Left ventricle myocardium inferior (tissue), 1 donor: ENCODE measurements at regions not wholly inside any gene's neighbourhood (a gene's known extent, or its start where the extent isn't known, plus 50 kb on each side); places are given as distances from the start of the nearest gene placed in this dataset.

Experiments used
- DNase-seq: peaks from one replicate; pipeline ENCODE4 v3.0.0-alpha.2; 2020
- H3K27ac ChIP-seq: fragments of 200-600 bp; replicated peaks from 2 replicates; pipeline ENCODE4 v1.8.0; 2021
- H3K27me3 ChIP-seq: fragments of 200-600 bp; 2 replicates; pipeline ENCODE4 v1.8.0; 2021; ENCODE audit warnings: low read depth
- H3K36me3 ChIP-seq: fragments of 200-600 bp; 2 replicates; pipeline ENCODE4 v1.8.0; 2021
- H3K4me1 ChIP-seq: fragments of 200-600 bp; 2 replicates; pipeline ENCODE4 v1.8.0; 2021
- H3K4me3 ChIP-seq: fragments of 200-600 bp; 2 replicates; pipeline ENCODE4 v1.8.0; 2021; ENCODE audit warnings: mild to moderate bottlenecking, moderate library complexity
- H3K9me3 ChIP-seq: fragments of 200-600 bp; replicated peaks from 2 replicates; pipeline ENCODE4 v1.8.0; 2021
- CTCF ChIP-seq: fragments of 200-600 bp; IDR thresholded peaks from 2 replicates; pipeline ENCODE4 v1.8.0; 2021; ENCODE audit warnings: antibody characterized with exemption, mild to moderate bottlenecking, borderline replicate concordance
- intact Hi-C: fragments of 100-400 bp; cut with micrococcal nuclease; formaldehyde crosslinking; loops from one replicate; pipeline ENCODE4 v1.11.0; 2022
- donor health status: DM: no; HTN: yes; CAD: no; lungs with severe emphysema.

- Histone ChIP-seq H3K27me3 (no peaks in the 10 kb centered on the region), H3K4me1 (no peaks in the 10 kb centered on the region), H3K36me3 (no peaks in the 10 kb centered on the region), H3K27ac (no peak overlapping the region), H3K4me3 (no peak overlapping the region), H3K9me3 (peaks cover 30% of the 10 kb centered on the region)
- no peak for DNase-seq
- TF ChIP-seq CTCF, result no peak
- intact Hi-C loops, result no loop called here
These were observed 90.8 kb upstream of the DLX2 start for GRCh38 chr2:172193331-172194089.

GRCh38 chr2:172195836-172196376 is 93.2 kb upstream of the DLX2 start:
- no peak for TF ChIP-seq CTCF

GRCh38 chr2:172196768-172197431 is 94.2 kb upstream of the DLX2 start:
- H3K36me3 ChIP-seq, result no peaks in the 10 kb centered on the region
- no peak overlapping the region for H3K27ac ChIP-seq
- H3K27me3 ChIP-seq, result no peaks in the 10 kb centered on the region
- intact Hi-C loops, result no loop called here
- H3K4me3 ChIP-seq, result no peak overlapping the region
- peaks cover 44% of the 10 kb centered on the region for H3K9me3 ChIP-seq
- DNase-seq, result no peak
- no peak for TF ChIP-seq CTCF
- H3K4me1 ChIP-seq, result no peaks in the 10 kb centered on the region

More at GRCh38 chr2:172195836-172196376, 93.2 kb upstream of the DLX2 start:
- H3K4me1 ChIP-seq, result no peaks in the 10 kb centered on the region
- intact Hi-C loops, result no loop called here
- H3K36me3 ChIP-seq, result no peaks in the 10 kb centered on the region
- H3K9me3 ChIP-seq, result peaks cover 42% of the 10 kb centered on the region
- no peak overlapping the region for H3K27ac ChIP-seq
- no peaks in the 10 kb centered on the region for H3K27me3 ChIP-seq
- no peak overlapping the region for H3K4me3 ChIP-seq
- no peak for DNase-seq

GRCh38 chr2:172198361-172198760 is 95.7 kb upstream of the DLX2 start:
- Histone ChIP-seq H3K4me3 (no peak overlapping the region), H3K9me3 (peaks cover 38% of the 10 kb centered on the region), H3K4me1 (no peaks in the 10 kb centered on the region), H3K27me3 (no peaks in the 10 kb centered on the region), H3K36me3 (no peaks in the 10 kb centered on the region), H3K27ac (no peak overlapping the region)
- intact Hi-C loops, result no loop called here
- DNase-seq, result no peak
- no peak for TF ChIP-seq CTCF

- Histone ChIP-seq H3K27me3 (no peaks in the 10 kb centered on the region), H3K4me3 (no peak overlapping the region), H3K27ac (no peak overlapping the region), H3K4me1 (no peaks in the 10 kb centered on the region), H3K9me3 (peaks cover 32% of the 10 kb centered on the region), H3K36me3 (no peaks in the 10 kb centered on the region)
- intact Hi-C loops, result no loop called here
- no peak for DNase-seq
- no peak for TF ChIP-seq CTCF
These were observed 96.2 kb upstream of the DLX2 start for GRCh38 chr2:172198908-172199307.
